GM12878 (cell line): ENCODE measurements at regions not wholly inside any gene's neighbourhood (a gene's known extent, or its start where the extent isn't known, plus 50 kb on each side); places are given as distances from the start of the nearest gene placed in this dataset.

ENCODE experiments used
- ATAC-seq: fragments of 200-7000 bp; cut with Tn5 transposase; 3 replicates; pipeline ENCODE4 v1.9.1; 2020; ENCODE audit warnings: mild to moderate bottlenecking, moderate library complexity
- BruUV-seq: library from RNA; stranded (reverse); fragments of 400-500 nt; replicated peaks from 2 replicates; lab custom pipeline; 2021; lab: Mats Ljungman, UMichigan
- CTCF ChIA-PET: fragments of 300-600 bp; sonication (Branson Sonifier 250); formaldehyde crosslinking; extraction: SDS; loops from one replicate; lab custom pipeline; 2021; ENCODE audit warnings: inconsistent platforms; lab: Yijun Ruan, JAX
- POLR2A ChIA-PET: fragments of 350-600 bp; formaldehyde crosslinking; extraction: SDS; loops from one replicate; lab custom pipeline; 2021; ENCODE audit warnings: inconsistent platforms; lab: Charles Lee
- RAD21 ChIA-PET: fragments of 300-600 bp; sonication (Branson Sonifier 250); formaldehyde crosslinking; loops from one replicate; lab custom pipeline; 2023; ENCODE audit warnings: antibody characterized with exemption; ENCODE audit not compliant: unreplicated experiment; lab: Charles Lee
- SMC1A ChIA-PET: fragments of 300-600 bp; sonication (Branson Sonifier 250); formaldehyde crosslinking; loops from one replicate; lab custom pipeline; 2023; ENCODE audit not compliant: unreplicated experiment, uncharacterized antibody; lab: Charles Lee
- DNase-seq: peaks from one replicate; pipeline ENCODE4 v3.0.0-alpha.2; 2011; ENCODE audit warnings: low read depth, low spot score
- FAIRE-seq: peaks from 3 replicates; lab custom pipeline; 2011; peaks lifted over from hg19 to GRCh38; lab: Jason Lieb, UNC
- H2AFZ ChIP-seq: 2 replicates; pipeline ENCODE4 v1.6.0; 2011; ENCODE audit warnings: low read depth, low read length, control low read depth; ENCODE audit not compliant: control insufficient read depth
- H3K27ac ChIP-seq: 2 replicates; pipeline ENCODE4 v1.5.1; 2011; ENCODE audit warnings: control low read depth; ENCODE audit not compliant: control insufficient read depth, insufficient read depth
- H3K27me3 ChIP-seq, 2 experiments: replicated peaks in 1 of 2; 2 replicates each; pipeline versions ENCODE4 v1.6.0 to v1.6.1; 2011; ENCODE audit warnings: low read length in 1 of 2; ENCODE audit not compliant: control insufficient read depth in 2 of 2, insufficient read depth in 2 of 2
- H3K36me3 ChIP-seq, 2 experiments: 2 replicates each; pipeline ENCODE4 v1.5.1; 2011; ENCODE audit warnings: low read length in 1 of 2; ENCODE audit not compliant: control insufficient read depth in 2 of 2, insufficient read depth in 2 of 2
- H3K4me1 ChIP-seq: 2 replicates; pipeline ENCODE4 v1.6.1; 2011; ENCODE audit warnings: mild to moderate bottlenecking, low read length, moderate library complexity, mixed read lengths; ENCODE audit not compliant: control insufficient read depth, insufficient read depth
- H3K4me2 ChIP-seq: 2 replicates; pipeline ENCODE4 v1.6.0; 2011; ENCODE audit warnings: control low read depth; ENCODE audit not compliant: control insufficient read depth, insufficient read depth
- H3K4me3 ChIP-seq: fragments of 200-600 bp; sonication (generic); 2 replicates; pipeline ENCODE4 v1.5.1; 2016
- H3K79me2 ChIP-seq: 2 replicates; pipeline ENCODE4 v1.6.0; 2011; ENCODE audit warnings: low read length; ENCODE audit not compliant: control insufficient read depth, insufficient read depth
- H3K9ac ChIP-seq: 2 replicates; pipeline ENCODE4 v1.8.0; 2011; ENCODE audit warnings: low read length, control low read depth, mixed read lengths; ENCODE audit not compliant: control insufficient read depth, insufficient read depth
- H3K9me3 ChIP-seq: replicated peaks from 3 replicates; pipeline ENCODE4 v1.5.1; 2011; ENCODE audit warnings: mild to moderate bottlenecking, low read length; ENCODE audit not compliant: control insufficient read depth, insufficient read depth
- H4K20me1 ChIP-seq: 2 replicates; pipeline ENCODE4 v1.6.0; 2011; ENCODE audit not compliant: control insufficient read depth, insufficient read depth
- BHLHE40 ChIP-seq, 2 experiments: fragments of 450-650 bp in 1 of 2; IDR thresholded peaks; 2 replicates each; pipeline ENCODE4 v1.6.1; 2011 to 2017; ENCODE audit warnings: low read depth in 2 of 2, borderline replicate concordance in 1 of 2, improper control_type of control experiment in 1 of 2, low read length in 1 of 2, mild to moderate bottlenecking in 1 of 2
- CHD2 ChIP-seq: IDR thresholded peaks from 2 replicates; pipeline ENCODE4 v1.6.1; 2011; ENCODE audit warnings: low read depth, low read length, improper control_type of control experiment, borderline replicate concordance
- CREB1 ChIP-seq: IDR thresholded peaks from 2 replicates; pipeline ENCODE4 v1.6.1; 2012; ENCODE audit warnings: low read depth, mild to moderate bottlenecking, inconsistent platforms
- ESRRA ChIP-seq: IDR thresholded peaks from 2 replicates; pipeline ENCODE4 v1.6.1; 2012; ENCODE audit warnings: mild to moderate bottlenecking, low read length, improper control_type of control experiment
- ETV6 ChIP-seq, 2 experiments: fragments of 450-650 bp in 1 of 2; IDR thresholded peaks in 1 of 2; conservative IDR thresholded peaks in 1 of 2; 2 replicates each; pipeline ENCODE4 v1.6.1; 2014; ENCODE audit warnings: antibody characterized with exemption in 1 of 2, borderline replicate concordance in 1 of 2, low read depth in 1 of 2, mild to moderate bottlenecking in 1 of 2, moderate library complexity in 1 of 2
- HSF1 ChIP-seq: fragments of 150-350 bp; IDR thresholded peaks from 2 replicates; pipeline ENCODE4 v1.6.1; 2014; ENCODE audit warnings: mild to moderate bottlenecking, low read depth, low read length
- JUNB ChIP-seq: IDR thresholded peaks from 2 replicates; pipeline ENCODE4 v1.6.1; 2016; ENCODE audit warnings: antibody characterized with exemption, mild to moderate bottlenecking
- NFYA ChIP-seq: IDR thresholded peaks from 2 replicates; pipeline ENCODE4 v1.6.1; 2011; ENCODE audit warnings: low read depth, mild to moderate bottlenecking, low read length, improper control_type of control experiment, borderline replicate concordance
- in situ Hi-C: fragments of 300-500 bp; cut with MboI; formaldehyde crosslinking; loops from 9 replicates; pipeline ENCODE4 v1.14.3; 2018; ENCODE audit warnings: mixed read lengths
- intact Hi-C: fragments of 100-400 bp; cut with micrococcal nuclease; formaldehyde crosslinking; loops from one replicate; pipeline ENCODE4 v1.14.2; 2022; ENCODE audit not compliant: unreplicated experiment
- TF ChIP-seq, protein P1 (sequence below), 3 experiments: IDR thresholded peaks in 2 of 3; conservative IDR thresholded peaks in 1 of 3; 2 replicates each; pipeline ENCODE4 v1.5.1; 2011; ENCODE audit warnings: low read depth in 3 of 3, low read length in 3 of 3, mild to moderate bottlenecking in 3 of 3, control low read depth in 2 of 3, moderate library complexity in 2 of 3, inconsistent platforms in 1 of 3, mixed read lengths in 1 of 3; ENCODE audit not compliant: control insufficient read depth in 2 of 3, insufficient read depth in 1 of 3; ENCODE audit errors: extremely low read depth in 1 of 3
- TF ChIP-seq, protein P2 (sequence below): fragments of 450-650 bp; IDR thresholded peaks from 2 replicates; pipeline ENCODE4 v1.6.1; 2016; ENCODE audit warnings: mild to moderate bottlenecking

GRCh38 chr7:112649560-112649959, 140.6 kb downstream of the TMEM168 start:
- no peak overlapping the region for H3K27ac ChIP-seq
- H3K36me3 ChIP-seq: no peaks in the 10 kb centered on the region
- in situ Hi-C loops: no loop called here
- CTCF ChIA-PET: no interaction called here
- TF ChIP-seq, protein P1, sequence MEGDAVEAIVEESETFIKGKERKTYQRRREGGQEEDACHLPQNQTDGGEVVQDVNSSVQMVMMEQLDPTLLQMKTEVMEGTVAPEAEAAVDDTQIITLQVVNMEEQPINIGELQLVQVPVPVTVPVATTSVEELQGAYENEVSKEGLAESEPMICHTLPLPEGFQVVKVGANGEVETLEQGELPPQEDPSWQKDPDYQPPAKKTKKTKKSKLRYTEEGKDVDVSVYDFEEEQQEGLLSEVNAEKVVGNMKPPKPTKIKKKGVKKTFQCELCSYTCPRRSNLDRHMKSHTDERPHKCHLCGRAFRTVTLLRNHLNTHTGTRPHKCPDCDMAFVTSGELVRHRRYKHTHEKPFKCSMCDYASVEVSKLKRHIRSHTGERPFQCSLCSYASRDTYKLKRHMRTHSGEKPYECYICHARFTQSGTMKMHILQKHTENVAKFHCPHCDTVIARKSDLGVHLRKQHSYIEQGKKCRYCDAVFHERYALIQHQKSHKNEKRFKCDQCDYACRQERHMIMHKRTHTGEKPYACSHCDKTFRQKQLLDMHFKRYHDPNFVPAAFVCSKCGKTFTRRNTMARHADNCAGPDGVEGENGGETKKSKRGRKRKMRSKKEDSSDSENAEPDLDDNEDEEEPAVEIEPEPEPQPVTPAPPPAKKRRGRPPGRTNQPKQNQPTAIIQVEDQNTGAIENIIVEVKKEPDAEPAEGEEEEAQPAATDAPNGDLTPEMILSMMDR (IDR thresholded peaks at IDR 0.05 in 2 of 3, conservative IDR thresholded peaks at IDR 0.05 in 1 of 3; ENCODE audit: control insufficient read depth in 2 of 3, extremely low read depth in 1 of 3, insufficient read depth in 1 of 3, low read depth in 3 of 3, low read length in 3 of 3): no peak
- TF ChIP-seq NFYA (no peak), ESRRA (no peak), BHLHE40 (IDR thresholded peaks at IDR 0.05; ENCODE audit: borderline replicate concordance in 1 of 2, low read depth in 2 of 2, low read length in 1 of 2) (no peak), CHD2 (no peak), CREB1 (no peak), ETV6 (conservative IDR thresholded peaks at IDR 0.05 in 1 of 2, IDR thresholded peaks at IDR 0.05 in 1 of 2; ENCODE audit: borderline replicate concordance in 1 of 2, low read depth in 1 of 2) (no peak), JUNB (no peak), HSF1 (no peak)
- TF ChIP-seq, protein P2, sequence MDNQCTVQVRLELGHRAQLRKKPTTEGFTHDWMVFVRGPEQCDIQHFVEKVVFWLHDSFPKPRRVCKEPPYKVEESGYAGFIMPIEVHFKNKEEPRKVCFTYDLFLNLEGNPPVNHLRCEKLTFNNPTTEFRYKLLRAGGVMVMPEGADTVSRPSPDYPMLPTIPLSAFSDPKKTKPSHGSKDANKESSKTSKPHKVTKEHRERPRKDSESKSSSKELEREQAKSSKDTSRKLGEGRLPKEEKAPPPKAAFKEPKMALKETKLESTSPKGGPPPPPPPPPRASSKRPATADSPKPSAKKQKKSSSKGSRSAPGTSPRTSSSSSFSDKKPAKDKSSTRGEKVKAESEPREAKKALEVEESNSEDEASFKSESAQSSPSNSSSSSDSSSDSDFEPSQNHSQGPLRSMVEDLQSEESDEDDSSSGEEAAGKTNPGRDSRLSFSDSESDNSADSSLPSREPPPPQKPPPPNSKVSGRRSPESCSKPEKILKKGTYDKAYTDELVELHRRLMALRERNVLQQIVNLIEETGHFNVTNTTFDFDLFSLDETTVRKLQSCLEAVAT: no peak
- H3K4me3 ChIP-seq: no peak overlapping the region
- no peaks in the 10 kb centered on the region; the same call in 2 of the 3 replicates for H3K9me3 ChIP-seq
- SMC1A ChIA-PET: interaction anchor here (1.2 kb wide), 1 partner anchor 15 kb away, joined by 3 read pairs; no protein-coding TSS in a partner anchor
- DNase-seq (no peak), ATAC-seq (no peak), FAIRE-seq (no peak)
- intact Hi-C loops: no loop called here
- RAD21 ChIA-PET: no interaction called here
- H3K9ac ChIP-seq: no peak overlapping the region
- POLR2A ChIA-PET: no interaction called here
- H3K79me2 ChIP-seq: no peaks in the 10 kb centered on the region
- BruUV-seq: no TSS peak
- no peaks in the 10 kb centered on the region for H3K4me1 ChIP-seq
- H3K27me3 ChIP-seq: no peaks in the 10 kb centered on the region
- H3K4me2 ChIP-seq: no peak overlapping the region
- no peaks in the 10 kb centered on the region for H4K20me1 ChIP-seq
- no peak overlapping the region for H2AFZ ChIP-seq
